Osteocyte (in vitro differentiated cells): ENCODE measurements at regions not wholly inside any gene's neighbourhood (a gene's known extent, or its start where the extent isn't known, plus 50 kb on each side); places are given as distances from the start of the nearest gene placed in this dataset.

Source experiments
- DNase-seq: peaks from one replicate; pipeline ENCODE4 v3.0.0; 2021; ENCODE audit warnings: mixed read lengths; ENCODE audit not compliant: unreplicated experiment; ENCODE audit errors: extremely low spot score
- H3K27ac Mint-ChIP-seq: one replicate; pipeline ENCODE4 v1.8.0; 2021; ENCODE audit warnings: mild to moderate bottlenecking, mixed read lengths; ENCODE audit not compliant: unreplicated experiment
- H3K27me3 Mint-ChIP-seq: one replicate; pipeline ENCODE4 v1.8.0; 2021; ENCODE audit warnings: mixed read lengths; ENCODE audit not compliant: unreplicated experiment
- H3K36me3 Mint-ChIP-seq: one replicate; pipeline ENCODE4 v1.8.0; 2021; ENCODE audit warnings: mixed read lengths; ENCODE audit not compliant: unreplicated experiment
- H3K4me1 Mint-ChIP-seq: one replicate; pipeline ENCODE4 v1.8.0; 2021; ENCODE audit warnings: mixed read lengths; ENCODE audit not compliant: unreplicated experiment
- H3K4me3 Mint-ChIP-seq: one replicate; pipeline ENCODE4 v1.8.0; 2021; ENCODE audit warnings: mild to moderate bottlenecking, moderate library complexity, mixed read lengths; ENCODE audit not compliant: unreplicated experiment
- H3K9me3 Mint-ChIP-seq: one replicate; pipeline ENCODE4 v1.8.0; 2021; ENCODE audit warnings: mixed read lengths; ENCODE audit not compliant: unreplicated experiment
- TF ChIP-seq, protein P1 (sequence below): fragments of 200-600 bp; sonication (generic); IDR thresholded peaks from 2 replicates; pipeline ENCODE4 v1.5.0; 2021; ENCODE audit warnings: antibody characterized with exemption, mild to moderate bottlenecking, moderate library complexity

DNA sequence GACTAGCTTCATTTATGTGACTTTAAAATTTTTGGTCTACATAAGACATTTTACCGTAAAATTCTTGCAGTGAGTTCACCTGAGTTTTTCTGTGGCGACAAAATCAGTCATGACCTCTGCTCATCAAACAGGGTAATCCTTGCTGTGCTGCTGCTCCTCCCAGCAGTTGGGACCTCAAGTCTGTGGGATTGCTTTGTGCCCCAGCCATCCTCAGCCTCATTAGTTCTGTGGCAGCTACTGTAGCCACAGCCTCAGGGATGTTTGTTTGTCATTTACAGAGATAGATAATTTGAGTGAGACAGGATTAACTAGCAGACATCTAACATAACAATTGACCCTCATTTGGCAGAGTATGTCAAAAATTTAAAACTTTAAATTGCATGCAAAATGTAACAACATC lies 357.0 kb downstream of the PCNX1 start:
- TF ChIP-seq, protein P1, sequence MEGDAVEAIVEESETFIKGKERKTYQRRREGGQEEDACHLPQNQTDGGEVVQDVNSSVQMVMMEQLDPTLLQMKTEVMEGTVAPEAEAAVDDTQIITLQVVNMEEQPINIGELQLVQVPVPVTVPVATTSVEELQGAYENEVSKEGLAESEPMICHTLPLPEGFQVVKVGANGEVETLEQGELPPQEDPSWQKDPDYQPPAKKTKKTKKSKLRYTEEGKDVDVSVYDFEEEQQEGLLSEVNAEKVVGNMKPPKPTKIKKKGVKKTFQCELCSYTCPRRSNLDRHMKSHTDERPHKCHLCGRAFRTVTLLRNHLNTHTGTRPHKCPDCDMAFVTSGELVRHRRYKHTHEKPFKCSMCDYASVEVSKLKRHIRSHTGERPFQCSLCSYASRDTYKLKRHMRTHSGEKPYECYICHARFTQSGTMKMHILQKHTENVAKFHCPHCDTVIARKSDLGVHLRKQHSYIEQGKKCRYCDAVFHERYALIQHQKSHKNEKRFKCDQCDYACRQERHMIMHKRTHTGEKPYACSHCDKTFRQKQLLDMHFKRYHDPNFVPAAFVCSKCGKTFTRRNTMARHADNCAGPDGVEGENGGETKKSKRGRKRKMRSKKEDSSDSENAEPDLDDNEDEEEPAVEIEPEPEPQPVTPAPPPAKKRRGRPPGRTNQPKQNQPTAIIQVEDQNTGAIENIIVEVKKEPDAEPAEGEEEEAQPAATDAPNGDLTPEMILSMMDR = no peak
- Mint-ChIP-seq H3K4me1 (peaks cover 4% of the 10 kb centered on the region), H3K27ac (no peak overlapping the region), H3K9me3 (peaks cover 15% of the 10 kb centered on the region), H3K36me3 (no peaks in the 10 kb centered on the region), H3K4me3 (no peak overlapping the region), H3K27me3 (peaks cover 19% of the 10 kb centered on the region)
- no peak for DNase-seq

DNA sequence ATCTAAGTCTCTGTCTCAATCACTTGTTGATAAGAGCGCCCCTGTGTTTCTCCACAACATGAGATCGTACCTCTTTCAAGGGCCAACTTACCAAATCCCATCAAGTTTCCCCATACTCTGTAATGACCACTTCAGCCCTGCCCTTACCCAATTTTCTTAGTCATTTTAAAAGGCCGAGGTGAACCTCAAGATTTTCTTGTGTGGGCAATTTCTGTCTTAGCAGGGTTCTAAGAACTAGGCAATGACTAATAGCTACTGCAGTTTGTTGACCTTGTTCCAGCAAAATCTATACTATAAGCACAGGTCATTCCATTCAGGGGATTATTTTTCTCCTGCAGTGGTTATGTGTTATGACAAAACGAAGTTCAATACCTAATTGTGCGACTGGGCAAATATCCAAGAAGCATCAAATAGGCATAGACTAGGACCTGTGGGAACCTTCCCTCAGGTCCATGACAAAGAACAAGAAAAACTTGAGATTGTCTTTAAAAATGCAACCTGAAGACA lies 359.8 kb downstream of the PCNX1 start:
- TF ChIP-seq, protein P1 = no peak
- Mint-ChIP-seq H3K4me3 (no peak overlapping the region), H3K27me3 (peaks cover 20% of the 10 kb centered on the region), H3K36me3 (no peaks in the 10 kb centered on the region), H3K4me1 (peaks cover 4% of the 10 kb centered on the region), H3K9me3 (peaks cover 14% of the 10 kb centered on the region), H3K27ac (no peak overlapping the region)
- DNase-seq = no peak

DNA sequence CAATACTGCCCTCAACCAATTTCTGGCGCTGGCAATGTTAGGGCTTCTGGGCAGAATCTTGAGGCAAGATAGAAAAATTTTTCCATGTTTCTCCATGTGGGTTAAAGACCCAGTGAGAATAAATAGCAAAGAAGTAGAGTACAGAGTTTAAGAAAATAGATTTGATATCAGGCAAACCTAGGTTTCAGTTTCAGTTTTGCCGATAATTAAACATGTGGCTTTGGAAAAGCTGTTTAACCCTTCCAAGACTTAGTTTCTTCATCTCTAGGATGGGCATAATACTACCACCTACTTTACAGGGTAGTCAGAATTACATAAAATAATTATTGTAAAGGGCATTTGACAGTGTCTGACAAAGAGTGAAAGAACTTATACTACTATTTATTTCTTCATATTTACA lies 360.4 kb downstream of the PCNX1 start:
- Mint-ChIP-seq H3K27ac (no peak overlapping the region), H3K27me3 (peaks cover 24% of the 10 kb centered on the region), H3K36me3 (no peaks in the 10 kb centered on the region), H3K9me3 (peaks cover 14% of the 10 kb centered on the region), H3K4me3 (no peak overlapping the region), H3K4me1 (peaks cover 4% of the 10 kb centered on the region)
- no peak for DNase-seq
- TF ChIP-seq, protein P1 = no peak

DNA sequence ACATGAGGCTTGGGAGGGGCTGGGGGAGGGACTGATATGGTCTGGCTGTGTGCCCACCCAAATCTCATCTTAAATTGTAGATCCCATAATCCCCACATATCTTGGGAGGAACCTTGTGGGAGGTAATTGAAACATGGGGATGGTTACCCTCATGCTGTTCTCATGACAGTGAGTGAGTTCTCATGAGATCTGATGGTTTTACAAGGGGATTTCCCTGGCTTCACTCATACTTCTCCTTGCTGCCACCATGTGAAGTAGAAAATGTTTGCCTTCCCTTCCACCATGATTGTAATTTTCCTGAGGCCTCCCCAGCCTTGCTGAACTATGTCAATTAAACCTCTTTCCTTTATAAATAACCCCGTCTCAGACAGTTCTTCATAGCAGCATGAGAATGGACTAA lies 362.9 kb downstream of the PCNX1 start:
- Mint-ChIP-seq H3K4me1 (peaks cover 4% of the 10 kb centered on the region), H3K27me3 (peaks cover 23% of the 10 kb centered on the region), H3K27ac (no peak overlapping the region), H3K9me3 (peaks cover 10% of the 10 kb centered on the region), H3K4me3 (no peak overlapping the region), H3K36me3 (no peaks in the 10 kb centered on the region)
- TF ChIP-seq, protein P1 = no peak
- no peak for DNase-seq

DNA sequence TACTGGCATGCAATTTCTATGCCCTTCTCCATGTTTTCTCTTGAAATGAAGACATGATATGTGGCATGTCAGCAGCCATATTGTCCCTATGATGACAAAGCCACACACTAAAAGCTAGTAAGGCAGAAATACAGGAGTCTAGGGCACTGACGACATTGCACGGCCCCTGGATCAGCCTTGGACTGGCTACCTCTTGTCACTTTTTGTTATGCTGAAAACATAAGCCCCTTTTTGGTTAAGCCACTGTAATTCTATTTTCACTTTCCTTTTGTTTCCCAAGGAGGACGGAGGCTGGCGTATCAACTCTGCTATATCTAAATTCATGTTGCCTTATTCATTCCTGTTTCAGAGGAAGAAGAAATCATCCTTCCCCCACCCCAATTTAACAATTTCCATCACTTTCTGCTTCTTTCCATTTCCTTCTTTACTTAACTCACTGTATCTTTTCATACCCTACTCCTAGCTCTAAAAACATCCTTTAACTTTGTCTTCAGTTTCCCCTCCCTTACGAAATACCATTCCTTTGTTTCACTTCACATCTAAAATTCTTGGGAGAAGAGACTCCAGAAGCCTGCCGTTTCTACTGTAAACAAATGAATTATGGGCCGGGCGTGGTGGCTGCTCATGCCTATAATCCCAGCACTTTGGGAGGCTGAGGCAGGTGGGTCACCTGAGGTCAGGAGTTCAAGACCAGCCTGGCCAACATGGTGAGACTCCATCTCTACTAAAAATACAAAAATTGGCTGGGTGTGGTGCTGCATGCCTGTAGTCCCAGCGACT lies 364.1 kb downstream of the PCNX1 start:
- no peak overlapping the region for H3K4me3 Mint-ChIP-seq
- DNase-seq = no peak
- H3K4me1 Mint-ChIP-seq = peaks cover 4% of the 10 kb centered on the region
- no peak overlapping the region for H3K27ac Mint-ChIP-seq
- H3K36me3 Mint-ChIP-seq = no peaks in the 10 kb centered on the region
- TF ChIP-seq, protein P1 = no peak
- no peaks in the 10 kb centered on the region for H3K9me3 Mint-ChIP-seq
- H3K27me3 Mint-ChIP-seq = peaks cover 19% of the 10 kb centered on the region
